ENCODE measurements at regions not wholly inside any gene's neighbourhood (a gene's known extent, or its start where the extent isn't known, plus 50 kb on each side); places are given as distances from the start of the nearest gene placed in this dataset.

GRCh38 chr5:23257656-23258055 is 249.8 kb upstream of the PRDM9 start:
- TF ChIP-seq, protein P1, sequence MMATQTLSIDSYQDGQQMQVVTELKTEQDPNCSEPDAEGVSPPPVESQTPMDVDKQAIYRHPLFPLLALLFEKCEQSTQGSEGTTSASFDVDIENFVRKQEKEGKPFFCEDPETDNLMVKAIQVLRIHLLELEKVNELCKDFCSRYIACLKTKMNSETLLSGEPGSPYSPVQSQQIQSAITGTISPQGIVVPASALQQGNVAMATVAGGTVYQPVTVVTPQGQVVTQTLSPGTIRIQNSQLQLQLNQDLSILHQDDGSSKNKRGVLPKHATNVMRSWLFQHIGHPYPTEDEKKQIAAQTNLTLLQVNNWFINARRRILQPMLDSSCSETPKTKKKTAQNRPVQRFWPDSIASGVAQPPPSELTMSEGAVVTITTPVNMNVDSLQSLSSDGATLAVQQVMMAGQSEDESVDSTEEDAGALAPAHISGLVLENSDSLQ (IDR thresholded peaks at IDR 0.05): no peak
- TF ChIP-seq CTBP1 (IDR thresholded peaks at IDR 0.05; ENCODE audit: borderline replicate concordance) (no peak), ZNF384 (IDR thresholded peaks at IDR 0.05) (no peak), ELF4 (IDR thresholded peaks at IDR 0.05) (no peak), NFRKB (IDR thresholded peaks at IDR 0.05) (no peak), SUZ12 (IDR thresholded peaks at IDR 0.05) (no peak), FOXK2 (IDR thresholded peaks at IDR 0.05) (no peak), ARNT (IDR thresholded peaks at IDR 0.05) (no peak), HDGF (IDR thresholded peaks at IDR 0.05; ENCODE audit: borderline replicate concordance) (no peak), TARDBP (IDR thresholded peaks at IDR 0.05) (no peak), LEF1 (IDR thresholded peaks at IDR 0.05; ENCODE audit: borderline replicate concordance) (no peak), SP1 (IDR thresholded peaks at IDR 0.05) (no peak), L3MBTL2 (conservative IDR thresholded peaks at IDR 0.05) (no peak), FOXA1 (IDR thresholded peaks at IDR 0.05) (no peak), FOXM1 (IDR thresholded peaks at IDR 0.05; ENCODE audit: borderline replicate concordance) (no peak), BHLHE40 (IDR thresholded peaks at IDR 0.05; ENCODE audit: borderline replicate concordance) (no peak)
- ChIA-PET CTCF (no interaction called here), POLR2A (no interaction called here)
- no peak for DNase-seq (ENCODE audit: extremely low spot score)

DNA sequence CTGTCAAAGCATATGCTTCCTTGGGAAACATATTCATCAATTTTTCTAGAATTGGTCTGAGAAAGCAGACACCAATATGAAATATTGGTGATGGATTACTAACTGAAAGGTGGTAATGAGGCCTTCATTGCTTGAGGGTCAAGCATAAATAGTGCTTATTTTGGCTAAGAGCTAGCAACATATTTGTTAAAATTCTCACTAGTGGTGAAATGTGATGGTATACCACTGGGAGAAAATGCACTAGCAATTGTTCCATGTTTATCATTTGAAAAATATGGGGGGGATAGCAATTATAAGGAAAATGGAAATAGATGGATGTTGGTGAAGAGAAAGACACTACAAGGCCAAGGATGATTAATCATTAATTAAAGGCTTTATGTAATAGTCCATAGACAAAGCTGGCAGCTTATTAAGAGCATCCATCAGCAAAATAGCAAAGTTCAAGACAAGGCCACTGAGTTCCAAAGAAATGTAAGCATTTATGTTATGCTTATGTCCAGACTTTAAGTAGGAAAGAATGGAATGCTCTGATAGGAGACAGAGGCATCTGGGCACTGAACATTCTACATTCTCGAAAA is 253.7 kb upstream of the PRDM9 start:
- ChIA-PET POLR2A (no interaction called here), CTCF (no interaction called here)
- DNase-seq (ENCODE audit: extremely low spot score): no peak
- TF ChIP-seq NFRKB (IDR thresholded peaks at IDR 0.05) (no peak), FOXA1 (IDR thresholded peaks at IDR 0.05) (no peak), L3MBTL2 (conservative IDR thresholded peaks at IDR 0.05) (no peak), LEF1 (IDR thresholded peaks at IDR 0.05; ENCODE audit: borderline replicate concordance) (no peak), ARNT (IDR thresholded peaks at IDR 0.05) (no peak), FOXM1 (IDR thresholded peaks at IDR 0.05; ENCODE audit: borderline replicate concordance) (no peak)

GRCh38 chr5:23242891-23243290 is 264.5 kb upstream of the PRDM9 start:
- ChIA-PET POLR2A (no interaction called here), CTCF (no interaction called here)
- no peak for DNase-seq (ENCODE audit: extremely low spot score)
- no peak for TF ChIP-seq FOXA1 (IDR thresholded peaks at IDR 0.05)
- TF ChIP-seq BHLHE40 (IDR thresholded peaks at IDR 0.05; ENCODE audit: borderline replicate concordance): no peak
- TF ChIP-seq ELF4 (IDR thresholded peaks at IDR 0.05): no peak
- no peak for TF ChIP-seq CTBP1 (IDR thresholded peaks at IDR 0.05; ENCODE audit: borderline replicate concordance)
- TF ChIP-seq, protein P1 (IDR thresholded peaks at IDR 0.05): no peak
- no peak for TF ChIP-seq NFRKB (IDR thresholded peaks at IDR 0.05)
- no peak for TF ChIP-seq FOXK2 (IDR thresholded peaks at IDR 0.05)
- TF ChIP-seq TARDBP (IDR thresholded peaks at IDR 0.05): no peak

DNA sequence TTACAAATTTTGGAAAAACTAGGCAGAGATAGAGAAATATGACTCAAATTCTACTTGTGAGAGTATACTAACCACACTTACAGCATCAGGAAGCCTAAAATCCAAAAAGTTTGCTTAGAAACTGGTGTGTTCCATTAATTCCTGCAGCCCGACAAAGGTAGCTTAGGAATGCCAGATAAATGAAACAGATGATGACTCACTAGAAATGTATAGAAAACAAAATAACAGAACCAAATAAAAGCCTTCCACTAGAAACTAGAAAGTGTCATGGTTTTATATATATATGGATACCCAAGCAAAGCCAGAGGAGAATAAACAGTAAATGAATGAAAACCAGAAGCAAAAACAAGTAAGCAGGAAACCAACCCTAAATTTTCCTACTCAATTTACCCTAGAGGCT is 272.2 kb upstream of the PRDM9 start:
- no peak for TF ChIP-seq HDGF (IDR thresholded peaks at IDR 0.05; ENCODE audit: borderline replicate concordance)
- TF ChIP-seq SUZ12 (IDR thresholded peaks at IDR 0.05): no peak
- no peak for TF ChIP-seq LEF1 (IDR thresholded peaks at IDR 0.05; ENCODE audit: borderline replicate concordance)
- no peak for TF ChIP-seq TARDBP (IDR thresholded peaks at IDR 0.05)
- no peak for TF ChIP-seq ZNF384 (IDR thresholded peaks at IDR 0.05)
- no peak for TF ChIP-seq CTBP1 (IDR thresholded peaks at IDR 0.05; ENCODE audit: borderline replicate concordance)
- no peak for TF ChIP-seq BHLHE40 (IDR thresholded peaks at IDR 0.05; ENCODE audit: borderline replicate concordance)
- TF ChIP-seq FOXK2 (IDR thresholded peaks at IDR 0.05): no peak
- TF ChIP-seq, protein P1 (IDR thresholded peaks at IDR 0.05): no peak
- TF ChIP-seq L3MBTL2 (conservative IDR thresholded peaks at IDR 0.05): no peak
- POLR2A ChIA-PET: no interaction called here
- CTCF ChIA-PET: no interaction called here
- no peak for DNase-seq (ENCODE audit: extremely low spot score)

DNA sequence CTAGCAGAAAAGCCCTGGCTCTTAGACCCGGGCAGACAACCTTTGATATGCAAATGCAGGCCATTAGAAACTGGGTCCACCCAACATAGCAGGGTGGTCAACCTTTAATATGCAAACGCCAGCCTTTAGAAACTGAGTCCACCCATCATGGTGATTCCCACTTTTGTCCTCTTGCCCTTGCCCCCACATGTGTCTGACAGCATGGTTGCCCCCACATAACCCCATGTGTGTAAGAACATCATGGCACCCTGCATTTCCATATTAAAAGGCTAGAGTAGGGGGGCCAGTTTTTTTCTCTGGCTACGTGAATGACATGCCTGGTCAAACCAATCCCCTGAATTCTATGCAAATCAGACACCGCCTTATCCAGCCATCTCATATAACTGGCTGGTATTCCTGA is 273.2 kb upstream of the PRDM9 start:
- TF ChIP-seq, protein P1 (IDR thresholded peaks at IDR 0.05): no peak
- no peak for TF ChIP-seq ELF4 (IDR thresholded peaks at IDR 0.05)
- no peak for TF ChIP-seq NFRKB (IDR thresholded peaks at IDR 0.05)
- no peak for TF ChIP-seq SUZ12 (IDR thresholded peaks at IDR 0.05)
- no peak for TF ChIP-seq ZNF384 (IDR thresholded peaks at IDR 0.05)
- TF ChIP-seq BHLHE40 (IDR thresholded peaks at IDR 0.05; ENCODE audit: borderline replicate concordance): no peak
- no peak for TF ChIP-seq SP1 (IDR thresholded peaks at IDR 0.05)
- TF ChIP-seq ARNT (IDR thresholded peaks at IDR 0.05): no peak
- TF ChIP-seq HDGF (IDR thresholded peaks at IDR 0.05; ENCODE audit: borderline replicate concordance): no peak
- TF ChIP-seq FOXA1 (IDR thresholded peaks at IDR 0.05): no peak
- no peak for TF ChIP-seq L3MBTL2 (conservative IDR thresholded peaks at IDR 0.05)
- TF ChIP-seq FOXM1 (IDR thresholded peaks at IDR 0.05; ENCODE audit: borderline replicate concordance): no peak
- no peak for TF ChIP-seq TARDBP (IDR thresholded peaks at IDR 0.05)
- TF ChIP-seq CTBP1 (IDR thresholded peaks at IDR 0.05; ENCODE audit: borderline replicate concordance): no peak
- POLR2A ChIA-PET: no interaction called here
- DNase-seq (ENCODE audit: extremely low spot score): no peak
- CTCF ChIA-PET: no interaction called here

DNA sequence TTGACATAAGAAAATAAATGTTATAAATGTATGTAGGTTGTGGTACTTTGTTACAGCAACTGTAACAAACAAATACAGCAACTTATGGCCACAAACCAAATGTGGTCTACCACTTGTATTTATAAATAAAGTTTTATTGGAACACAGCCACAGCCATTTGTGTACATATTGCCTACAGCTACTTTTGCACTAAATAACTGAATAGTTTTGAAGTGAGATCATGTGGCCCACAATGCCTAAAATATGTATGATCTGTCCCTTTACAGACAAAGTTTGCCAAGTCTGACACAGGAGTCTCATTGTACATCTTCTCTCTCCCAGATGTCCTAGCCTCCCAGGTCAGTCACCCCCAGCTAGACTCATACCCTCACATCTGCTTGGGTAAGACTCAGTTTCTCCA is 283.6 kb upstream of the PRDM9 start:
- DNase-seq (ENCODE audit: extremely low spot score): no peak
- TF ChIP-seq CTBP1 (IDR thresholded peaks at IDR 0.05; ENCODE audit: borderline replicate concordance): no peak
- TF ChIP-seq FOXA1 (IDR thresholded peaks at IDR 0.05): no peak
- no peak for TF ChIP-seq NFRKB (IDR thresholded peaks at IDR 0.05)
- no peak for TF ChIP-seq ELF4 (IDR thresholded peaks at IDR 0.05)
- no peak for TF ChIP-seq FOXM1 (IDR thresholded peaks at IDR 0.05; ENCODE audit: borderline replicate concordance)
- TF ChIP-seq FOXK2 (IDR thresholded peaks at IDR 0.05): no peak
- no peak for TF ChIP-seq HDGF (IDR thresholded peaks at IDR 0.05; ENCODE audit: borderline replicate concordance)
- no peak for TF ChIP-seq L3MBTL2 (conservative IDR thresholded peaks at IDR 0.05)
- no peak for TF ChIP-seq TARDBP (IDR thresholded peaks at IDR 0.05)
- TF ChIP-seq LEF1 (IDR thresholded peaks at IDR 0.05; ENCODE audit: borderline replicate concordance): no peak
- no peak for TF ChIP-seq ARNT (IDR thresholded peaks at IDR 0.05)
- TF ChIP-seq ZNF384 (IDR thresholded peaks at IDR 0.05): no peak
- no peak for TF ChIP-seq SUZ12 (IDR thresholded peaks at IDR 0.05)
- TF ChIP-seq, protein P1 (IDR thresholded peaks at IDR 0.05): no peak
- TF ChIP-seq SP1 (IDR thresholded peaks at IDR 0.05): no peak
- no peak for TF ChIP-seq BHLHE40 (IDR thresholded peaks at IDR 0.05; ENCODE audit: borderline replicate concordance)
- ChIA-PET CTCF (no interaction called here), POLR2A (no interaction called here)

Measured in HEK293T (cell line).